ENCODE measurements at regions not wholly inside any gene's neighbourhood (a gene's known extent, or its start where the extent isn't known, plus 50 kb on each side); places are given as distances from the start of the nearest gene placed in this dataset.
"Not testable (repeated sequence)": the region's sequence is repeated elsewhere in the genome, so short reads cannot be mapped to it uniquely, and the experiment has no call there.

GRCh38 chr13:50654331-50654730, 189.2 kb downstream of the DLEU7 start:
- TF ChIP-seq CTCF (conservative IDR thresholded peaks at IDR 0.05; ENCODE audit: low read depth, low read length), result no peak
- H3K4me3 ChIP-seq (ENCODE audit: low read depth, low read length), result no peak overlapping the region
- no peak for DNase-seq (ENCODE audit: low read depth)

GRCh38 chr13:50661881-50662280, 181.6 kb downstream of the DLEU7 start:
- not testable (repeated sequence) for DNase-seq (ENCODE audit: low read depth); H3K4me3 ChIP-seq (ENCODE audit: low read depth, low read length)

GRCh38 chr13:50664951-50665350, 178.5 kb downstream of the DLEU7 start:
- no peak for TF ChIP-seq CTCF (conservative IDR thresholded peaks at IDR 0.05; ENCODE audit: low read depth, low read length)
- DNase-seq (ENCODE audit: low read depth), result no peak
- H3K4me3 ChIP-seq (ENCODE audit: low read depth, low read length), result no peak overlapping the region

GRCh38 chr13:50668049-50668448, 175.4 kb downstream of the DLEU7 start:
- no peak overlapping the region for H3K4me3 ChIP-seq (ENCODE audit: low read depth, low read length)
- TF ChIP-seq CTCF (conservative IDR thresholded peaks at IDR 0.05; ENCODE audit: low read depth, low read length), result no peak
- no peak for DNase-seq (ENCODE audit: low read depth)

- no peak overlapping the region for H3K4me3 ChIP-seq (ENCODE audit: low read depth, low read length)
- no peak for TF ChIP-seq CTCF (conservative IDR thresholded peaks at IDR 0.05; ENCODE audit: low read depth, low read length)
Observed at GRCh38 chr13:50668691-50669271, 174.7 kb downstream of the DLEU7 start.

GRCh38 chr13:50670272-50670671, 173.2 kb downstream of the DLEU7 start:
- no peak overlapping the region for H3K4me3 ChIP-seq (ENCODE audit: low read depth, low read length)
- no peak for DNase-seq (ENCODE audit: low read depth)
- TF ChIP-seq CTCF (conservative IDR thresholded peaks at IDR 0.05; ENCODE audit: low read depth, low read length), result no peak

More at GRCh38 chr13:50668691-50669271, 174.7 kb downstream of the DLEU7 start:
- DNase-seq (ENCODE audit: low read depth), result no peak

- TF ChIP-seq CTCF (conservative IDR thresholded peaks at IDR 0.05; ENCODE audit: low read depth, low read length), result no peak
- no peak overlapping the region for H3K4me3 ChIP-seq (ENCODE audit: low read depth, low read length)
- no peak for DNase-seq (ENCODE audit: low read depth)
Observed at GRCh38 chr13:50670847-50671496, 172.5 kb downstream of the DLEU7 start.

All from epithelial cell of proximal tubule (primary cell).